Esophagus mucosa (tissue), 1 donor: ENCODE measurements at regions not wholly inside any gene's neighbourhood (a gene's known extent, or its start where the extent isn't known, plus 50 kb on each side); places are given as distances from the start of the nearest gene placed in this dataset.
A peak's percentile ranks its signal among the peaks of the same experiment; 100 is the strongest.
"Not testable (repeated sequence)": the region's sequence is repeated elsewhere in the genome, so short reads cannot be mapped to it uniquely, and the experiment has no call there.

Source experiments
- ATAC-seq: fragments of 200-7000 bp; cut with Tn5 transposase; one replicate; pipeline ENCODE4 v1.9.1; 2020
- donor health status: DM: yes; HTN: yes; CAD: no.

DNA sequence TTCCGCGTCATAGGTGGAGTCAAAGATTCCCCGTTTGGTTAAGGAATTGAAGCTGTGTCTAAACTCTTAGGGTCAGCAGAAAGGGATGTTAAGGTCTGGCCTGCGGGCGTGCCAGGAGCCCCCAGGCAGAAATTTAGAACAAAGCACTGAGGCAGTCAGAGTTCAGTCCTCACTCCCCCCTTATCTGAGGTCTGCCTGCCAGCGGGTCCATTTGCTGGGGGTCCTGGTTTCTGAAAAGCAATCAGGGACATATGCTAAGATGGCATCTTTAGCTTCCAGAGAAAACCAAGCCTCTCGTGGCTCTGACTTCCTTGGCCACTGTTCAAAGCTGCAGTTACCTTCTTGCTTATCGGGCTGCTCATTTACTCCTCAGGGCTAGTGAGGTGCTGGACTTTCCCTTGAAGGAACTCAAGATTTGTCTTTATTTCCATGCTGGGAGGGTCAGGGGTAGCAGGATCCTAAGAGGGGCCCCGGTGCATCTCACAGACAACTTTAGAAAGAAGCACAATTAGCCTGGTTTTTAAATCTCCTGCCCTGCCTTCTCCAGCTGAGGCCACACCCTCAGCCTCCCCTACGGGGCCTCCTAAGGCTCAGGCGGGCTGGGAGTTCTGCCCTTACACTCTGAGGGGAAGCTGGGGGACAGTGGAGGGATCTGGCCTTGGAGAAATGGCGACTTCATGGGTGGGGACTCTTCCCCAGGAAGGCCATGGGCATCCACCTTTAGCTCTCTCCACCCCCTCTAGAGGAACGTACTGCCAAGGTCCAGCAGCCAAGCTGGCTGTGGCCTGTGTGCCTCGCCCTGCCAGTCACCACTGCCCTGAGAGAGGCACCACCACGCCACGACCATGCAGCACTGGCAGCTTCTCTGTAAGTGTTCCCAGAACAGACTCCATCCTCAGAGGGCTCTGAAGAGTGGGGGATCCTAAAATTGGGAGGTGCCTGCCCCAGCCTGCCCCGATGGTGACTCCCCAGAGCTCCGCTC is 121.1 kb upstream of the MTLN start:
- not testable (repeated sequence) for ATAC-seq

DNA sequence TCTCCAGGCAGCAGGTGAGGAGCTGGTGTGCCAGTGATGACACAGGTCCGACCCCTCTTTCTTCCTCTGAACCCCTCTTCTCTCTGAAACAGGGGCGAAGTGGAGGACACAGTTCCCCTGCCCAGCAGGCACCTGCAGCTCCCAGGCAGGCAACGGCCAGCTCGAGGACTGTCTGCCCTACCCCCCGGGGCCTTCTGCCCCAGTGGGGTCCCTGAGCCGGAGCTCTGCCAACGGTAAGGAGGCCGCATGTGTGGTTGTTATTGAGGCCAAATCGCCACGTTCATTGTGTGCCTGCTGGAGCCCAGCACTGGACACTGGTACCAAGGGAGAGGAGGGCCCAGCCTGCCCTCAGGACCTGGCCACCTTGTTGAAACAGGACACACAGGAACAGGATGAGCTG is 119.3 kb upstream of the MTLN start:
- ATAC-seq = not testable (repeated sequence)

DNA sequence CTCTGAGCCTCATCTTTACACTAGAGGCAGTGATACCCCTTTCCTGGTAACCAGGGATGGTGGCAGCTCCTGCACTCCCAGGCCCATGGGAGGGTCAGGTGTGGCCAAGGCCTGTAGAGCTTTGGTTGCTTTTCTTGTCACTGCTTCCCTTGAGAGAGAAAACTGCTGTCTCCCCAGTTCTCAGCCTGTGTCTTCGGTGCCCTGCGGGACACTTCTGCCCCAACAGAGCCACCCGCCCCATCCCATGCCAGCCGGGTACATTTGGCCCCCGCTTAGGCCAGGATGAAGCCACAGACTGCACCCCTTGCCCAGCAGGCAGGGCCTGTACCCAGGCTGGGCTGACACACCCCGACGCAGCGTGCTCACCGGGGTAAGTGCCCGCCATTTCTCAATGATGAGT is 117.4 kb upstream of the MTLN start:
- not testable (repeated sequence) for ATAC-seq

DNA sequence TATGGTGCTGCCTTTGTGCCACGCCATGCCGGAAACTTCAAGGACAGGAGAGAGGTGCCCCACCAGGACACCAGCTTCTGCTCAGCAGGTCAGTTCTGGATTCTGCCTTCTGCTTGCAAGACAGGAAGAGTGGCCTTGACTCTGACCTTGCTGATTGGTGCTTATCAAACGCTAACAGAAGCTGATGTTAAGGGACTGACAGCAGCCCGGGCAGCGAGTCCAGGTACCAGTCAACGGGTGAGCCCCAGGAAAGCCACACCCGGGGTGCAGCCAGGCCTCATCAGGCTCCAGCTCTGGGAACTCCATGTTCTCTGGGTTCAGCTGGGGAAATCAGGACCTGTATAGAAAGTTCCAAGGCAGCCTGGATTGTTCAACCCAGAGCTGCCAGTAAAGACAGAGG is 116.8 kb upstream of the MTLN start:
- ATAC-seq = not testable (repeated sequence)

DNA sequence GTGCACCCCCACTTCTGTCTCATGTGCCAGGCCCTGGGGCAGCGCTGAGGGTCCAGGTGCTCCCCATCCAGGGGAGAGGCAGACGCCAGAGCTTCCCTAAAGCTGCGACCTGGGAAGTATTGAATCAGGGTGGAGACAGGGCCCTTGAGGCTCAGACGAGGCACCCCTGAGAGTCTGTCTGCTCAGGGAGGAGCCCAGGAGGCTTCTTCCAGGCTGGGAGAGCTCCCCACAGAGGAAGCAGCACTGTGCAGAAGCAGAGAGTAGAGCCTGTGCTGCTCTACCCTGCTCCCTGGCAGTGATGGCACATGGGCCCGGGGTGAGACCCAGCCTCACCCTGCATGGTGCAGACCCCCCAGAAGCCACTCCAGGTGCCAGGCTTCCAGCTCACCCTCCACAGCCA is 116.3 kb upstream of the MTLN start:
- ATAC-seq = not testable (repeated sequence)

DNA sequence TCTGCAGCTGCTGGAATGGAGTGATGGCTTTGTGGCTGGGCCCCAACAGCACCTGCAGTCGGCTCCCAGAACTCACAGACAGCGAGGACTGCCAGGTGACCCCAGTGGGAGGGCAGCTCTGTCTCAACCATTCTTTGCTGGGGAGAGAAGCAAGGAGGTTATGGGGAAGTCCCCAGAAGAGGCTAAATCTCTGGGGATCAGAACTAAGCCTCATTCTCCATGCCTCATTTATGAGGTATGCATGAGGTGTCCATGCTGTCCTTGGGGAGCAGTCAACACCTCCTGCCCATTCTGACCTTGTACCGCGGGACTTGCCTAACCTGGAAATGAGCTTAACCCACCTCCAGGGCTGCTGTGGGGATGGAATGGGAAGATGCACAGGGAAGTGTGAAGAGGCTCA is 111.5 kb upstream of the MTLN start:
- peak; percentile 61 for ATAC-seq

DNA sequence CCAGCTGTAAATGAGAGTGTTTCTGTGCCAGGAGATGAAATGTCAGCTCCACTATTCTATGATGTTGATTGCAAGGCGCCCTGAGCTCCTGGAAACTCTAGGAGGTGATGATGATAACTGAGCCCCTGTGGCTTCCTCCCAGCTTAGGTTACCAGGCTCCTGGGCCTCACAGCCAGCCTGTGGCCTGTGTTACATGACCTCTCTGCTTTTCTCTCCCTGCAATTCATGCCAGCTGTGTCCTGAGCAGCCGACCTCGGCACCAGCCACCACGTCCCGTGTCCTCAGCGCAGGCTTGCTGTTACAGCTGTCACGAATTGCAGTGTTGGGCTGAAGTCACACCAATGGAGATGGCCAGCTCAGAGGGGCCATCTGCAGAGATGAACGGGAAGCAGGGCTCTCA is 110.2 kb upstream of the MTLN start:
- ATAC-seq = not testable (repeated sequence)

DNA sequence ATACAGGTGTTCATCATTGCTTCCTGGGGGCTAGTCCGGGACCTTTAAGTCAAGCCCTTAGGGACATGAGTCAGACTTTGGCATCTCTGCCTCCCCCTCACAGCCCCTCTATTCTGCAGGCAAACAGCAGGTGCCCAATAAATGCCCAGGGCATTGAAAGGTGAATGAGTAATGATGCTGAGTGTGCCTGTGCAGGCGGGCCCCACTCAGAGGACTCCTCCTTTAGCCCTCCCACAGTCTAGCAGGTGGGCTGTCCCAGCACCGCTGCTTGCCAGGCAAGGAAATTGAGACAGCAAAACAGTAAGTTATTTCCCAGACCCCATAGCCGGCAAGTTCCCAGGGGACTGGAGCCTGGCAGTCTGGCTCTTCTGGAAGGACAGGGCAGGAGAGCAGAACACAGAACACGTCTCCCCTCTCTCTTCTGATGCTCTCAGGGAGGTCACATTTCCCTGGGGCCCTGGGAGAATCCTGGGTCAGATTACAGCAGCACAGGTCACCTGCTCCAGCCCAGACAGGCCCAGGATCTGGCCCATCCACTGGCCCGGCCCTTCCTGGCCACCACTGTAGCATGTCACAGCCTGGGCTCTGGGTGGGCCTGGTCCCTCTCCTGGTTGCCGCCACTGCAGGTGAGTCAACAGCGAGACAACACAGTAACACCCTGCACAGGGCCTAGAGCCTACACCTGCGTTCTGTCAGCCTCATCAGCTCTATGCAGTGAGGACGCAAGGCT is 108.7 kb upstream of the MTLN start:
- ATAC-seq = peak; percentile 39

DNA sequence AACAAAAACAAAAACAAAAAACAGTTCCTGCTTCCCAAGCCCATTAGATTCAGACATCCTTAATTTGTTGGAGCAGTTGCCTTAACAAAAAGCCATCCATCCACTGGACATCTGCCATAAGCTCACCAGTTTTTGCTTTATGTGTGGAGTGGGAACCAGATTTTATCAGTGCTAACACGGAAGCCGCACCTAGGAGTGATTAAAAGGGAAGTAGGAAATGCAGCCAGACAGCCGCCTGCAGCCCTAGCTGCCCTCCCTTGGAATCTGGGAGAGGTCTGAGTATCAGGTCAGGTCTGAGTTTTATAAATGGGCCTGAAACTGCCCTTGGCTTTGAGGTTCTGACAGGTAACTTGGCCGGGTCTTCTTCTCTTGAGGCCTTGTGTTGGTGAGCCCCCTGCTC is 106.6 kb upstream of the MTLN start:
- not testable (repeated sequence) for ATAC-seq

DNA sequence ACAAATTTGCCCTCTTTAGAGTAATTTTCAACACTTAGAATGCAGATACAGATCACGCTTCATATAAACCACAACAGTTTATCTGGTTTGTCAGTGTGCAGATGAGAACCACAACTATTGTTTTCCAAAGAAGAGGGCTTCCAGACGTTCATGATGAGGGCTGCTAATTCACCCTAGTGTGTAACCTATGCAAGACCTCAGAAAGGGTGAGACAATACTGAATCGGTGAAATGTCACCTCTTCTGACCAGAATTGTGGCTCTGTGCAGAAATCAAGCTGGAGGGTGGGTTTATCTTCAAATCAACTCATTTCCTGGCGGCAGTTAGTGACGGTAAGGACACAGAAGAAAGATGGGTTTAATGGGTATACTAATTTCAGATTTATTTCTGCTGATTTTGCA is 105.0 kb upstream of the MTLN start:
- ATAC-seq = not testable (repeated sequence)

DNA sequence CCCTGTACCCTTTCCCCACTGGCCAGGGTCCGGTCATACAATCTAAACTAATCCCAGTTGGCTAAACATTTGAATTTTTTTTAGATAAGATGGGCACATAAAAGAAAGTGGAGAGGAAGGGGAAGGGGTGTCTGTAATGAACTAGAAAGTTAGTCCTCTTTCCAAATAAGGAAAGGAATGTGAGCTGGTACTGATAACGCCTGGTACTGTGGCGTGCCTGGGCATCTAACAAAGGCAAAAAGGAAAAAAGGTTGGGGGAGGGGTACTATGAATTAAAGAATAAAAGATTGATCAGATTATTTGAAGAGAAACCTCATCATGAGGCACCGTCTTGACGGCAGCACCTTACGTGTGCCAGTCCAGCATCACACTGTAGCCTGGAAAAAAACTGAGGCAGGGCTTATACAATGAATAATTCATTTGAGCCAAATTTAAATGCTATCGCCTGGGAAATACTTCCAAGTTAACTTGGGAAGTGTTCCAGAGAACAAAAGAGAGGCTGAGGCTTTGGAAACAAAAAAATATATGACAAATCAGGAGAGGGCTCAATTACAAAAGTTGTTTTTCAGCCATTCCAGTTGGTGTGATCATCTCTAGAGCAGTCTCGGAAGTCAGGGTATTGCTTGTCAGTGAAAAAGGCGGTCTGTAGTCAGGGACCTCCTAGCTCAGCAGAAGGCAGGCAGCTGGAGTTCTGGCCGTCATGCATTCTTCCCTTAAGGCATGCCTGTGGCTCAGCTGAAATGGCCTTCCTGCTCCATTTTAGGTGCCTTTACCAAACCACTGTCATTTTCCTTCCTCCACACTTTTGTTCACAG is 103.9 kb upstream of the MTLN start:
- ATAC-seq = not testable (repeated sequence)

DNA sequence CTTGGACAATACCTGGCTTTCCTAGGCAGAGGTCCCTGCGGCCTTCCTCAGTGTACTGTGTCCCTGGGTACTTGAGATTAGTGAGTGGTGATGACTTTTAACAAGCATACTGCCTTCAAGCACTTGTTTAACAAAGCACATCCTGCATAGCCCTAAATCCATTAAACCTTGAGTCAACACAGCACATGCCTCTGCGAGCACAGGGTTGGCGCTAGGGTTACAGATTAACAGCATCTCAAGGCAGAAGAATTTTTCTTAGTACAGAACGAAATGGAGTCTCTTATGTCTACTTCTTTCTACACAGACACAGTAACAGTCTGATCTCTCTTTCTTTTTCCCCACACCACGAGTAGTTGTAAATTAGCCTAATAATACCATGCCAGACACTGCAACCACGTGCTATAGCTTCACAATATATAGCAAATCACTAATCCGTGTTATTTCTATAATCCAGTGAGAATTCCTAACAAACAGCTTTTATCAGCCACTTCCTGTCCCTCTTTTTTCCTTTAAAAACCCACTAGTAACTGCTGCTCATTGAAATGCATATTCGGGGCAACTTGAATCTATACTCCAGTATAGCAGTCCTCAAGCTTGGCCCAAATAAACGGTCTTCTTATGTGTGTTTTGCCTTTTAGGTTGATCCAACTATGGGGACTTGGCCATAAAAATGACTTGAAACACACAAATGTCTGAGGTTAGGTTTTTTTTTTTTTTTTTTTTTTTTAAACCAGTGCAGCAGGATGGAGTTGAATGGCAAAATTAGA is 102.9 kb upstream of the MTLN start:
- peak; percentile 35 for ATAC-seq

DNA sequence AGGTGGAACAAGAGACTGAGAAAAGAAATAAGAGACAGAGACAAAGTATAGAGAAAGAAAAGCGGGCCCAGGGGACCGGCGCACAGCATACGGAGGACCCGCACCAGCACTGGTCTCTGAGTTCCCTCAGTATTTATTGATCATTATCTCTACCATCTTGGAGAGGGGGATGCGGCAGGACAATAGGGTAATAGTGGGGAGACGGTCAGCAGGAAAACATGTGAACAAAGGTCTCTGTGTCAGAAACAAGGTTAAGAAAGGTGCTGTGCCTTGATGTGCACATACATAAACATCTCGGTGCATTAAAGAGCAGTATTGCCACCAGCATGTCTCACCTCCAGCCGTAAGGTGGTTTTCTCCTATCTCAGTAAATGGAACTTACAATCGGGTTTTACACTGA is 102.1 kb upstream of the MTLN start:
- ATAC-seq = not testable (repeated sequence)

DNA sequence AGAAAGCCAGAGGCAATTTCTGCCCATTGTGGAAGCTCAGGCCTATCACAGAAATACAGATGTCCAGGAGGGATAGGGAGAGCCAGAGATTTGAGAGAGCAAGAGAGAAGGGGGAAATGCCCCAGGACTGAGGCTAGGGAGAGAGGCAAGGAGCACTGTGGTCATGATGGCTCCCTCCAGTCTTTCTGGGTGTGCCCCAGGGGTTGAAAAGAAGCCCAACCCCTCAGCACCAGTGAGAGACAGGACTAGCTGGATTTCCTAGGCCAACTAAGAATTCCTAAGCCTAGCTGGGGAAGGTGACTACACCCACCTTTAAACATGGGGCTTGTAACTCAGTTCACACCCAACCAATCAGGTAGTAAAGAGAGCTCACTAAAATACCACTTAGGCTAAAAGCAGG is 100.7 kb upstream of the MTLN start:
- ATAC-seq = peak; percentile 48

DNA sequence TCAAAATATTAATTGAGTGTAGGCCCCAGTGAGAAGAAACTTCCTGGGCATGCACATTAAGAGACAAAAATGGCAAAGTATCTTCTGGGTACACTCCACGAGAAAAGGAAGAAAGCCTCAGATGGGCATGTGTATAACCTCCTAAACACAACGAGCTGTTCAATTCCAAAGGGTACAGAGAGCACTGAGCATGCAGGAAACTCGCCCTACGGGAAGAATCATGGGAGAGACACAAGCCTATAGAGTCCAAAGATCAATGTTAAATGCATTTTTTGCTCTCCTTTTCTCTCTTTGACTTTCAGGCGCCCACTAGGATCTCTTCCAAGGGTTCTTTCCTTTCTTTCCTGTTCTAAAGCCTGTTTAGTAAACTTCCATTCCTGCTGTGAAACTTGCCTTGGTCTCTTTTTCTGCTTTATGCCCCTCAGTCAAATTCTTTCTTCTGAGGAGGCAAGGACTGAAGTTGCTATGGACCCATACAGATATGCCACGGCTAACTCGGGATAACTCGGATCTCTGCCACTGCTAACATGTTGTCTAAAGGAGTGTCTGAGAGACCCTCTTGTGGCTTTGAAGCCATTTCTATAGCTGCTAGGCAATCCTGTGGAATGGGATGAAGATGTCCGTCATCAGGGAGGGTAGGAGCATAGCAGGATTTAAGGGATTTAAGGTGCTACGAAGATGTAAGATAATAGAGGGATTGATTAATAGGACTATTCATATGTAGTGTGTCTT is 99.5 kb upstream of the MTLN start:
- ATAC-seq = peak; percentile 44

DNA sequence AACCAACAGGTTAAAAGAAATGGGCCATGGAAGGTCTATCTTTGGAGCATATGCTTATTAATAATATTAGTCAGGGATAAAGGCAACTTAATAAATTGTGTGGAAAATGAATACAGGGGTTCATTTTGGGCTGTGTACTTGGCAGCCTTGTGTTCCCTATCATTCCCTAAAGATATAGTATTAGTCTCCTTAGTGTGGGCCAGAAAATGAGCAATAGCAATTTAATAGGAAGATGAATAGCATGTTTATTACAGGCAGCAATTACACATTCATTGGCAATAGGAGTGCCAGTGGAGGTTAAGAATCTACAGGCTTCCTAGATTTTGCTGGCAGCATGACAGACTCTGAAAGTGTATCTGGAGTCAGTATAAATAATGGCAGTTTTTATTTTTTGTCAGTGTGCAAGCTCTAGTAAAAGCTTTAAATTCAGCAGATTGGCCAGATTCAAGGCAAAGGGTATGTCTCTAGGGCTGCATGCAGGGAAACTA is 98.7 kb upstream of the MTLN start:
- ATAC-seq = not testable (repeated sequence)

DNA sequence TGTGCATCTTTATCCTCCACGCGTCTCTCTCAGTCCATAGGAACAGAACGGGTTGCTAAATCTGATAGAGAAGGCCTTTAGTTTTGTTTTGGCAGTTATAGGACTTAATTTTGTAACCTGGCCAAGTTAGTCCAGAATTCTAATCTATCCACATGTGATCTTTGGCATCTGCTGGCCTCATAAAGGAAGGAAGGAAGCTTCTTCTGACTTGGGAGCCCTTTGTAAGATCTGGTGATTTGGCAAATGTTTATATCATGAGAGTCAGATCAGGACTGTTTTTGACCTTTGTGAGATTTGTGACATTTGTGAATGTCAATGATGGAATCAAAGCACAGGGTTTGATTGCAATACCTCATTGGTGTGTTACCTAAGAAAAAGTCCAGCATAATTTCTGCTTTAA is 96.4 kb upstream of the MTLN start:
- ATAC-seq = not testable (repeated sequence)

DNA sequence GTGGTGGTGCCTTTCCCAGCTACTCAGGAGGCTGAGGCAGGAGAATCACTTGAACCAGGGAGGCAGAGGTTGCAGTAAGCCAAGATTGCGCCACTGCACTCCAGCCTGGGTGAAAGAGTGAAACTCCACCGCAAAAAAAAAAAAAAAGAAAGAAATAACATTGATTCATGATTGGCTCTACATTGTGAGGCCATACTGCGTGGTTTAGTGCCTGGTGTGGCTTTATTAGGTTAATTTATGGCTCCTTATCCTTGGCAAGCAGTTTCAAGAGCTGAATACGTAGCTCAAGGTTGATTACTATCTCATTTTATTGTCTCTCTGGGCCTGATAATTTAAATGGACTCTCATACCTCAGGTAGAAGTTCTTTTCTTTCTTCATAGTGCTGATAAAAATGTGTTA is 80.5 kb upstream of the MTLN start:
- ATAC-seq = not testable (repeated sequence)

DNA sequence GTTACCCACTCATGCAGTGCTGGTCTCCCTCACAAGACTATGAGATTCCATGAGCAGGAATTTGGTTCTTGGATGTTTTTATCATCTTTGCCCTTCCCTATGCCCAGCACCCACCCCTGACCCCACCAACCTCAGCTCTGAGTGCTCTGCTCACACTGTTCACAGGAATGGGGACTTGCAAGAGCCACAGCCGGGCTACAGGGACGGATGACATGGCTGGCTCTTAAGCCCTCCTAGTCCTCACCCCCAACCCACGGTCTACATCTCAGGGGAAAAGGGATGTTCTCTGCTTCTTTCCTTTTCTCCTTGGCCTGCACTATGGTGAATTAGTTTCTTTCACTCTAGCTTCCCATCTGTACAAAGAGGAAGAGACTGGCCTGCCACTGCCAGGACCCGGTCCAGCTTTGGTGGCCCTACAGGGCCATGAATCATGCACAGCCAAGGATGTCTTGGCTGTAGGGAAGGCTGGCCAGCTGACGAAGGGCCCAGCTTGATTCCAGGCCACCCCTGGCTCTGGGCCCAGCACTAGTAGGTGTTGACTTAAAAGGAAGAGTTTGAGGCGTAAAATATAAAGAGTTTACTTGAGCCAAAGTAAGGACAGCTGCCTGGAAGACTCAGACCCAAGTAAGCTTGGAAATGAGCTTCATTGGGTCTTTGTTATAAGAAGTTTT is 79.7 kb upstream of the MTLN start:
- peak; percentile 31 for ATAC-seq

DNA sequence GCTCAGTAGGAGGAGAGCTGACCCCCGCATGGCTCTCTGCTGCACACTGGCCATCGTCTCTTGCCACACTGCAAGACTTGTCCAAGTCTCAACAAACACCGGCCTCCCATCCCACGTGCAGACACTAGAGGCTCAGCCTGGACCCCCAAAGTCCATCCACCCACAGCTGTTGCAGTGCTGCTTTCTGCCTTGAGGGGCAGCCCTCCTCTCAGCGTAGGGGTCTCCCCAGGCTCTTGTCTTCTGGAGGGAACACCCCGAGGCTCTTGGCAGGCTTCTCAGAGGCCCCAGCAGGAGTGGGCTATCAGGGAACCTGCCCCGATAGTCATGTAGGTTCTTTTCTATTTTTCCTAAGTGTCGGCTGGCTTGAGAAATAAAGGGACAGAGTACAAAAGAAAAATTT is 75.5 kb upstream of the MTLN start:
- not testable (repeated sequence) for ATAC-seq
